IMR-90 (cell line): ENCODE measurements at regions not wholly inside any gene's neighbourhood (a gene's known extent, or its start where the extent isn't known, plus 50 kb on each side); places are given as distances from the start of the nearest gene placed in this dataset.

ENCODE experiments used
- CHD1 ChIP-seq: IDR thresholded peaks from 2 replicates; pipeline ENCODE4 v1.6.1; 2012; ENCODE audit warnings: low read depth, low read length, improper control_type of control experiment
- CTCF ChIP-seq: conservative IDR thresholded peaks from 2 replicates; pipeline ENCODE4 v1.5.1; 2012; ENCODE audit warnings: mild to moderate bottlenecking, low read depth, low read length, improper control_type of control experiment
- MAFK ChIP-seq: IDR thresholded peaks from 2 replicates; pipeline ENCODE4 v1.6.1; 2012; ENCODE audit warnings: low read depth, low read length, improper control_type of control experiment
- POLR2A ChIP-seq: IDR thresholded peaks from 2 replicates; pipeline ENCODE4 v1.6.1; 2012; ENCODE audit warnings: mild to moderate bottlenecking, low read depth, low read length
- RCOR1 ChIP-seq: IDR thresholded peaks from 2 replicates; pipeline ENCODE4 v1.6.1; 2012; ENCODE audit warnings: mild to moderate bottlenecking, low read length, improper control_type of control experiment; ENCODE audit not compliant: insufficient replicate concordance
- RFX5 ChIP-seq: IDR thresholded peaks from 2 replicates; pipeline ENCODE4 v1.8.0; 2012; ENCODE audit warnings: low read depth, mild to moderate bottlenecking, low read length, moderate library complexity
- SMC3 ChIP-seq: fragments of 150-350 bp; IDR thresholded peaks from 2 replicates; pipeline ENCODE4 v1.6.1; 2016; ENCODE audit warnings: low read depth, mild to moderate bottlenecking, antibody characterized with exemption, low read length, moderate library complexity
- TF ChIP-seq, protein P1 (sequence below): fragments of 150-350 bp; IDR thresholded peaks from 2 replicates; pipeline ENCODE4 v1.6.1; 2016; ENCODE audit warnings: low read depth, mild to moderate bottlenecking, low read length, moderate library complexity, borderline replicate concordance

DNA sequence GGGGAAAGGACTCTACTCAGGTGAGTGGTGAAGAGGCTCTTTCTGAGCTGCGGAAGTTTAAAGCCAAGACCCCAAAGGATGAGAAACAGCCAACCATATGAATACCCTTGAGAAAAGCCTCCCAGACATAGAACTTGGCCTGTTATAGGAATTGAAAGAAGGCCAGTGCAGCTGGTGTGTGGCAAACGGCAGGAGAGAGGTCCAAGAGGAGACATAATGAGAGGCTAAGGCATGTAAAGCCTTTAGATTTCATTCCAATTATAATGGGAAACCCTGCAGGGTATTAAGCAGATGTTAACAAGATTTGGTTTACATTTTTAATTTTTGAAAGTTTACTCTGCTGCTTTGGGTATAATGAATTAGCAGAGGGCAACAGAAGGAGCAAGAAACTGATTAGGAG lies 552.1 kb upstream of the FBXO33 start:
- no peak for TF ChIP-seq POLR2A
- TF ChIP-seq CTCF = no peak
- TF ChIP-seq, protein P1, sequence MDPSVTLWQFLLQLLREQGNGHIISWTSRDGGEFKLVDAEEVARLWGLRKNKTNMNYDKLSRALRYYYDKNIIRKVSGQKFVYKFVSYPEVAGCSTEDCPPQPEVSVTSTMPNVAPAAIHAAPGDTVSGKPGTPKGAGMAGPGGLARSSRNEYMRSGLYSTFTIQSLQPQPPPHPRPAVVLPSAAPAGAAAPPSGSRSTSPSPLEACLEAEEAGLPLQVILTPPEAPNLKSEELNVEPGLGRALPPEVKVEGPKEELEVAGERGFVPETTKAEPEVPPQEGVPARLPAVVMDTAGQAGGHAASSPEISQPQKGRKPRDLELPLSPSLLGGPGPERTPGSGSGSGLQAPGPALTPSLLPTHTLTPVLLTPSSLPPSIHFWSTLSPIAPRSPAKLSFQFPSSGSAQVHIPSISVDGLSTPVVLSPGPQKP = no peak
- TF ChIP-seq CHD1 = no peak
- TF ChIP-seq RCOR1 = no peak
- TF ChIP-seq SMC3 = no peak
- TF ChIP-seq MAFK = no peak
- TF ChIP-seq RFX5 = no peak
